GM13977 (cell line): ENCODE measurements at regions not wholly inside any gene's neighbourhood (a gene's known extent, or its start where the extent isn't known, plus 50 kb on each side); places are given as distances from the start of the nearest gene placed in this dataset.

Source experiments
- DNase-seq: peaks from one replicate; pipeline ENCODE4 v3.0.0; 2012; ENCODE audit warnings: low spot score
- CTCF ChIP-seq: IDR thresholded peaks from 2 replicates; pipeline ENCODE4 v1.5.1; 2012; ENCODE audit warnings: mild to moderate bottlenecking, control low read depth; ENCODE audit not compliant: insufficient read depth; ENCODE audit errors: extremely low read depth, missing control alignments
- in situ Hi-C: fragments of 300-500 bp; cut with MboI; formaldehyde crosslinking; loops from one replicate; pipeline ENCODE4 v1.12.0; 2022; ENCODE audit warnings: low sequenced_read_pairs, low pct_unique_long_range_greater_than_20kb, mixed read lengths, inconsistent platforms; ENCODE audit not compliant: unreplicated experiment

GRCh38 chr6:144593392-144593791 lies 308.3 kb downstream of the UTRN start:
- no peak for TF ChIP-seq CTCF
- in situ Hi-C loops = loop anchor here (25.0 kb wide), 2 partner anchors 344 to 619 kb away; no protein-coding TSS in a partner anchor
- DNase-seq = no peak

- no peak for TF ChIP-seq CTCF
- no peak for DNase-seq
- in situ Hi-C loops = loop anchor here (25.0 kb wide), 2 partner anchors 343 to 618 kb away; no protein-coding TSS in a partner anchor
Measured at GRCh38 chr6:144594585-144594984, 309.4 kb downstream of the UTRN start.

- in situ Hi-C loops = loop anchor here (25.0 kb wide), 2 partner anchors 342 to 617 kb away; no protein-coding TSS in a partner anchor
- no peak for DNase-seq
- TF ChIP-seq CTCF = no peak
Measured at GRCh38 chr6:144595266-144595665, 310.1 kb downstream of the UTRN start.

- in situ Hi-C loops = loop anchor here (25.0 kb wide), 2 partner anchors 340 to 615 kb away; no protein-coding TSS in a partner anchor
- no peak for DNase-seq
- no peak for TF ChIP-seq CTCF
Measured at GRCh38 chr6:144597511-144597910, 312.4 kb downstream of the UTRN start.

GRCh38 chr6:144599615-144600014 lies 314.5 kb downstream of the UTRN start:
- no peak for TF ChIP-seq CTCF
- in situ Hi-C loops = loop anchor here (25.0 kb wide), 2 partner anchors 338 to 613 kb away; no protein-coding TSS in a partner anchor
- DNase-seq = no peak

- no peak for TF ChIP-seq CTCF
- in situ Hi-C loops = no loop called here
- no peak for DNase-seq
Measured at GRCh38 chr6:144601221-144601620, 316.1 kb downstream of the UTRN start.

- DNase-seq = no peak
- in situ Hi-C loops = no loop called here
- TF ChIP-seq CTCF = no peak
Measured at GRCh38 chr6:144602523-144603180, 317.5 kb downstream of the UTRN start.
